Activated CD4-positive, alpha-beta T cell treated with anti-CD3 and anti-CD28 coated beads for 4 hours (primary cell): ENCODE measurements at regions not wholly inside any gene's neighbourhood (a gene's known extent, or its start where the extent isn't known, plus 50 kb on each side); places are given as distances from the start of the nearest gene placed in this dataset.
"Not testable (repeated sequence)": the region's sequence is repeated elsewhere in the genome, so short reads cannot be mapped to it uniquely, and the experiment has no call there.

Source experiments
- DNase-seq, 2 donors: peaks; one replicate each; pipeline ENCODE4 v3.0.0-alpha.2; 2020

GRCh38 chr2:196500686-196501431 is 138.7 kb upstream of the CCDC150 start:
- DNase-seq: no peak

- no peak for DNase-seq
Observed at GRCh38 chr2:196501836-196502235, 137.7 kb upstream of the CCDC150 start.

- no peak for DNase-seq
Observed at GRCh38 chr2:196502386-196502785, 137.1 kb upstream of the CCDC150 start.

GRCh38 chr2:196503398-196503797 is 136.1 kb upstream of the CCDC150 start:
- DNase-seq: no peak

- DNase-seq: no peak
Observed at GRCh38 chr2:196504788-196505187, 134.7 kb upstream of the CCDC150 start.

GRCh38 chr2:196510246-196510645 is 129.3 kb upstream of the CCDC150 start:
- DNase-seq: no peak

GRCh38 chr2:196511258-196512168 is 128.0 kb upstream of the CCDC150 start:
- DNase-seq: no peak

GRCh38 chr2:196513796-196514526 is 125.6 kb upstream of the CCDC150 start:
- DNase-seq: no peak

- no peak for DNase-seq
Observed at GRCh38 chr2:196514641-196515040, 124.9 kb upstream of the CCDC150 start.

- no peak for DNase-seq
Observed at GRCh38 chr2:196515051-196515450, 124.5 kb upstream of the CCDC150 start.

- no peak for DNase-seq
Observed at GRCh38 chr2:196515608-196516007, 123.9 kb upstream of the CCDC150 start.

- DNase-seq: no peak
Observed at GRCh38 chr2:196516564-196516963, 123.0 kb upstream of the CCDC150 start.

- no peak for DNase-seq
Observed at GRCh38 chr2:196520605-196521004, 118.9 kb upstream of the CCDC150 start.

- DNase-seq: not testable (repeated sequence)
Observed at GRCh38 chr2:196526981-196527725, 112.4 kb upstream of the CCDC150 start.

GRCh38 chr2:196528486-196529223 is 110.9 kb upstream of the CCDC150 start:
- DNase-seq: no peak

- no peak for DNase-seq
Observed at GRCh38 chr2:196530910-196531309, 108.6 kb upstream of the CCDC150 start.

GRCh38 chr2:196533772-196534397 is 105.6 kb upstream of the CCDC150 start:
- no peak for DNase-seq

- no peak for DNase-seq
Observed at GRCh38 chr2:196534495-196534894, 105.0 kb upstream of the CCDC150 start.

- no peak for DNase-seq
Observed at GRCh38 chr2:196535061-196535460, 104.5 kb upstream of the CCDC150 start.

GRCh38 chr2:196535742-196536141 is 103.8 kb upstream of the CCDC150 start:
- DNase-seq: no peak

- no peak for DNase-seq
Observed at GRCh38 chr2:196537311-196537710, 102.2 kb upstream of the CCDC150 start.
